Right lobe of liver (tissue), 6 donors: ENCODE measurements at regions not wholly inside any gene's neighbourhood (a gene's known extent, or its start where the extent isn't known, plus 50 kb on each side); places are given as distances from the start of the nearest gene placed in this dataset.

Experiments
- ATAC-seq, 4 donors: fragments of 200-7000 bp; cut with Tn5 transposase; one replicate each; pipeline ENCODE4 v1.9.1; 2020; ENCODE audit warnings: mild to moderate bottlenecking in 4 of 4, moderate library complexity in 4 of 4
- DNase-seq, 3 donors: peaks; one replicate each; pipeline ENCODE4 v3.0.0-alpha.2; 2020
- H3K27ac ChIP-seq, 3 donors: fragments of 200-600 bp; one replicate each; pipeline ENCODE4 v1.8.0; 2022
- H3K27me3 ChIP-seq, 2 donors: fragments of 200-600 bp; one replicate each; pipeline ENCODE4 v1.8.0; 2022
- H3K36me3 ChIP-seq, 4 donors: fragments of 200-600 bp; sonication (generic) in 1 of 4; one replicate each; pipeline versions ENCODE4 v1.5.1 to v1.8.0; 2017 to 2022; ENCODE audit warnings: control low read depth in 1 of 4
- H3K4me1 ChIP-seq, 4 donors: fragments of 200-600 bp; sonication (generic) in 1 of 4; one replicate each; pipeline versions ENCODE4 v1.5.1 to v1.8.0; 2017 to 2022; ENCODE audit warnings: control low read depth in 1 of 4
- H3K4me3 ChIP-seq, 3 donors: fragments of 200-600 bp; one replicate each; pipeline ENCODE4 v1.8.0; 2022
- H3K9me3 ChIP-seq, 4 donors: fragments of 200-600 bp; sonication (generic) in 1 of 4; one replicate each; pipeline versions ENCODE4 v1.5.1 to v1.8.0; 2017 to 2022; ENCODE audit warnings: control low read depth in 1 of 4
- CTCF ChIP-seq, 4 donors: fragments of 200-600 bp in 3 of 4; fragments of 450-650 bp in 1 of 4; IDR thresholded peaks; one replicate each; pipeline versions ENCODE4 v1.5.1 to v1.8.0; 2016 to 2022; ENCODE audit warnings: antibody characterized with exemption in 4 of 4, mild to moderate bottlenecking in 2 of 4
- POLR2A ChIP-seq: fragments of 450-650 bp; IDR thresholded peaks from one replicate; pipeline ENCODE4 v1.6.1; 2017; ENCODE audit warnings: antibody characterized with exemption, mild to moderate bottlenecking
- WGBS: methylation state at CpG from one replicate; pipeline ENCODE4 v1.1.6; 2018; ENCODE audit warnings: low coverage, low lambda C conversion rate; ENCODE audit not compliant: insufficient coverage; ENCODE audit errors: missing lambda C conversion rate; 5-methylcytosine and 5-hydroxymethylcytosine counted together
- intact Hi-C, 2 donors: fragments of 100-400 bp; cut with DNase I; formaldehyde crosslinking; loops; one replicate each; pipeline versions ENCODE4 v1.11.2 to v1.14.1; 2022
- donor health status: DM: no; HTN: yes; CAD: no.
- donor health status: DM: no; HTN: no; CAD: no.
- donor health status: DM: no; HTN: no; CAD: no.
- donor health status: DM: no; HTN: yes; CAD: no.
- donor health status: DM: no; HTN: yes; CAD: no.

GRCh38 chr11:42890773-42891172 is 421.0 kb upstream of the API5 start:
- Histone ChIP-seq H3K36me3 (no peaks in the 10 kb centered on the region), H3K4me1 (no peaks in the 10 kb centered on the region), H3K27me3 (no peaks in the 10 kb centered on the region), H3K4me3 (no peak overlapping the region), H3K9me3 (no peaks in the 10 kb centered on the region), H3K27ac (no peak overlapping the region)
- 22% methylated on average over 2 of the region's 2 CpGs for WGBS
- ATAC-seq (no peak), DNase-seq (no peak)
- TF ChIP-seq CTCF (IDR thresholded peaks at IDR 0.05) (no peak), POLR2A (no peak)
- intact Hi-C loops: no loop called here

- DNase-seq (no peak), ATAC-seq (no peak)
- no peaks in the 10 kb centered on the region for H3K4me1 ChIP-seq
- TF ChIP-seq CTCF (IDR thresholded peaks at IDR 0.05) (no peak), POLR2A (no peak)
- 7% methylated on average over 1 of the region's 1 CpG for WGBS
- no peaks in the 10 kb centered on the region for H3K9me3 ChIP-seq
- no peak overlapping the region for H3K4me3 ChIP-seq
- no peaks in the 10 kb centered on the region for H3K36me3 ChIP-seq
- intact Hi-C loops: no loop called here
- no peak overlapping the region for H3K27ac ChIP-seq
- H3K27me3 ChIP-seq: no peaks in the 10 kb centered on the region
These were observed 410.7 kb upstream of the API5 start for GRCh38 chr11:42901084-42901483.

DNA sequence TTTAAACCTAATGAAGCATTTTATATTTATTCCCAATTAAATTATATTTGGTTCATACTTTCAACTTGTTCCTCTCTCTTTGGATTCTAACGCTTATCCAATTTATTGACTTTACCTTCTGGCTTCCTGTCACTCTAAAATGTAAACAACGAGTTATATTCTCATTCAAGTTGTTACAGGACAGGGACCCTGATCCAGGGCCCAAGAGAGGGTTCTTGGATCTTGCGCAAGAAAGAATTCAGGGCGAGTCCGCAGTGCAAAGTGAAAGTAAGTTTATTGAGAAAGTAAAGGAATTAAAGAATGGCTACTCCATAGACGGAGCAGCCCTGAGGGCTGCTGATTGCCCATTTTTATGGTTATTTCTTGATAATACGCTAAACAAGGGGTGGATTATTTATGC is 405.6 kb upstream of the API5 start:
- no peak overlapping the region for H3K4me3 ChIP-seq
- no peak overlapping the region for H3K27ac ChIP-seq
- no peaks in the 10 kb centered on the region for H3K4me1 ChIP-seq
- H3K9me3 ChIP-seq: no peaks in the 10 kb centered on the region
- no peak for DNase-seq
- WGBS: 41% methylated on average over 7 of the region's 7 CpGs
- ATAC-seq: no peak
- no peaks in the 10 kb centered on the region for H3K36me3 ChIP-seq
- H3K27me3 ChIP-seq: no peaks in the 10 kb centered on the region
- TF ChIP-seq POLR2A: no peak
- no peak for TF ChIP-seq CTCF (IDR thresholded peaks at IDR 0.05)
- intact Hi-C loops: no loop called here

DNA sequence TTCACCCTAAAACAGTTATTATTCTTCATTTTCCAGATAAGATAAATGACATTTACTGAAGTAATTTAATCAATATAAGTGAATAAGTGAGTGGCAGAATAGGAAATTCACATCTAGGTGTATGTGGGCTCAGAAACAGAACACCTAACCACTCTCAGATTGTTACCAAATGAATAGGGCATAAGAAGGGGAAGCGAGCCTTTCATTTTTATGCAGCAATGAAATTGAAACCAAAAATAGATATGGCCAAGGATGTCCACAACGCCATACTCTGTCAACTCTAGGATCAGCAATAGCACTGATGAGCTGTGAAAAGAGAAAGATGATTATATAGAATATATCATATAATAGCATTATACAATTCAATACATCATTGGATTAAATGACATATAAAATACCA is 398.1 kb upstream of the API5 start:
- H3K4me1 ChIP-seq: no peaks in the 10 kb centered on the region
- intact Hi-C loops: no loop called here
- H3K27ac ChIP-seq: no peak overlapping the region
- no peak overlapping the region for H3K4me3 ChIP-seq
- WGBS: 52% methylated on average over 2 of the region's 2 CpGs
- DNase-seq (no peak), ATAC-seq (no peak)
- H3K36me3 ChIP-seq: no peaks in the 10 kb centered on the region
- H3K27me3 ChIP-seq: no peaks in the 10 kb centered on the region
- TF ChIP-seq CTCF (IDR thresholded peaks at IDR 0.05): no peak
- no peak for TF ChIP-seq POLR2A
- H3K9me3 ChIP-seq: no peaks in the 10 kb centered on the region

- intact Hi-C loops: no loop called here
- DNase-seq (no peak), ATAC-seq (no peak)
- H3K4me3 ChIP-seq: no peak overlapping the region
- H3K27ac ChIP-seq: no peak overlapping the region
- TF ChIP-seq POLR2A: no peak
- no peak for TF ChIP-seq CTCF (IDR thresholded peaks at IDR 0.05)
- no peaks in the 10 kb centered on the region for H3K36me3 ChIP-seq
- no peaks in the 10 kb centered on the region for H3K4me1 ChIP-seq
- no peaks in the 10 kb centered on the region for H3K9me3 ChIP-seq
- 21% methylated on average over 3 of the region's 3 CpGs for WGBS
- H3K27me3 ChIP-seq: no peaks in the 10 kb centered on the region
These were observed 388.1 kb upstream of the API5 start for GRCh38 chr11:42923651-42924050.
